ENCODE measurements at regions not wholly inside any gene's neighbourhood (a gene's known extent, or its start where the extent isn't known, plus 50 kb on each side); places are given as distances from the start of the nearest gene placed in this dataset.

DNA sequence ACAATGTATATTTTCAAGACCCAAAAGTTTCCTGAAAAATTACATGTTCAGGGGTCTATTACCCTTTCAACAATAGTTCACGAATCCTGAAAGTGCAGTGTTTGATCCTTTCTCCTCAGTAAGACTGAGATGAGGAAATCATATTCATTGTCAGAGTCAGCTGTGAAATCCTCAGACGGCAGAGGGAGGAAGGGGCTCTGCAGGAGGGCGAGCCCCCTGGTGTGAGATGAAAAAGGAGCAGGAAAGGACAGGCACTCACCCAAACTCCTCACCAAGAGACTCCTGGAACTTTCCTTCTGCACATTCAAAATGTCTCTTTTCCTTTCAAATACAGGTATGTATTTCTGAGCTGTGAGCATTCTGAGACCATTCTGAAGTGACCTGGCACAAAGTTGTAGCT is 150.3 kb upstream of the HABP2 start:
- TF ChIP-seq ZNF384 (IDR thresholded peaks at IDR 0.05) (no peak), BHLHE40 (IDR thresholded peaks at IDR 0.05; ENCODE audit: borderline replicate concordance) (no peak), L3MBTL2 (conservative IDR thresholded peaks at IDR 0.05) (no peak), ARNT (IDR thresholded peaks at IDR 0.05) (no peak), SP1 (IDR thresholded peaks at IDR 0.05) (no peak), FOXM1 (IDR thresholded peaks at IDR 0.05; ENCODE audit: borderline replicate concordance) (no peak), SUZ12 (IDR thresholded peaks at IDR 0.05) (no peak), FOXK2 (IDR thresholded peaks at IDR 0.05) (no peak), CTBP1 (IDR thresholded peaks at IDR 0.05; ENCODE audit: borderline replicate concordance) (no peak), TARDBP (IDR thresholded peaks at IDR 0.05) (no peak), HDGF (IDR thresholded peaks at IDR 0.05; ENCODE audit: borderline replicate concordance) (no peak)
- TF ChIP-seq, protein P1, sequence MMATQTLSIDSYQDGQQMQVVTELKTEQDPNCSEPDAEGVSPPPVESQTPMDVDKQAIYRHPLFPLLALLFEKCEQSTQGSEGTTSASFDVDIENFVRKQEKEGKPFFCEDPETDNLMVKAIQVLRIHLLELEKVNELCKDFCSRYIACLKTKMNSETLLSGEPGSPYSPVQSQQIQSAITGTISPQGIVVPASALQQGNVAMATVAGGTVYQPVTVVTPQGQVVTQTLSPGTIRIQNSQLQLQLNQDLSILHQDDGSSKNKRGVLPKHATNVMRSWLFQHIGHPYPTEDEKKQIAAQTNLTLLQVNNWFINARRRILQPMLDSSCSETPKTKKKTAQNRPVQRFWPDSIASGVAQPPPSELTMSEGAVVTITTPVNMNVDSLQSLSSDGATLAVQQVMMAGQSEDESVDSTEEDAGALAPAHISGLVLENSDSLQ (IDR thresholded peaks at IDR 0.05), result no peak

Data from HEK293T (cell line).